ENCODE measurements at regions not wholly inside any gene's neighbourhood (a gene's known extent, or its start where the extent isn't known, plus 50 kb on each side); places are given as distances from the start of the nearest gene placed in this dataset.

DNA sequence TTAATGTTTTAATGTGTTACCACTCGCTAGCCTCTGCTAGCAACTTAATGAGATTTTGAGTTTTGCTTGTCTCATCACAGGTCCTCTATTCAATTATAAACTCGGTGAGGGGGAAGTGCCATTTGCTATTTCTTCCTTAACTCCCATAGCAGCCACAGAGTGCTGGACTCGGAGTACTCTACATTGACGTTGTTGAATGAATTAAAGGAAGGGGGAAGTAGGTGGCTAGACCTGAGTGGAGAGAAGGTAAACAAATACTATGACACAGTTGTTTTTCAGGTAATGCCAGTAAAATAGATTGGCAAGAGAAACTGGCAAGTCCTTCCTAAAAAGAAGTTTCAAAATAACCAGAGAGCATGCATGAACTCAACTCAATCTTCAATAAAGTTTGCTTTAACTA, 339.3 kb downstream of the HRH4 start:
- TF ChIP-seq, protein P1, sequence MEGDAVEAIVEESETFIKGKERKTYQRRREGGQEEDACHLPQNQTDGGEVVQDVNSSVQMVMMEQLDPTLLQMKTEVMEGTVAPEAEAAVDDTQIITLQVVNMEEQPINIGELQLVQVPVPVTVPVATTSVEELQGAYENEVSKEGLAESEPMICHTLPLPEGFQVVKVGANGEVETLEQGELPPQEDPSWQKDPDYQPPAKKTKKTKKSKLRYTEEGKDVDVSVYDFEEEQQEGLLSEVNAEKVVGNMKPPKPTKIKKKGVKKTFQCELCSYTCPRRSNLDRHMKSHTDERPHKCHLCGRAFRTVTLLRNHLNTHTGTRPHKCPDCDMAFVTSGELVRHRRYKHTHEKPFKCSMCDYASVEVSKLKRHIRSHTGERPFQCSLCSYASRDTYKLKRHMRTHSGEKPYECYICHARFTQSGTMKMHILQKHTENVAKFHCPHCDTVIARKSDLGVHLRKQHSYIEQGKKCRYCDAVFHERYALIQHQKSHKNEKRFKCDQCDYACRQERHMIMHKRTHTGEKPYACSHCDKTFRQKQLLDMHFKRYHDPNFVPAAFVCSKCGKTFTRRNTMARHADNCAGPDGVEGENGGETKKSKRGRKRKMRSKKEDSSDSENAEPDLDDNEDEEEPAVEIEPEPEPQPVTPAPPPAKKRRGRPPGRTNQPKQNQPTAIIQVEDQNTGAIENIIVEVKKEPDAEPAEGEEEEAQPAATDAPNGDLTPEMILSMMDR (IDR thresholded peaks at IDR 0.05): no peak
- no peak overlapping the region for H3K27ac ChIP-seq
- H3K36me3 ChIP-seq: no peaks in the 10 kb centered on the region
- no peaks in the 10 kb centered on the region for H3K9me3 ChIP-seq
- no peaks in the 10 kb centered on the region for H3K4me1 ChIP-seq (ENCODE audit: control insufficient read depth in 1 of 2, insufficient read depth in 1 of 2, low read depth in 1 of 2, low read length in 1 of 2)
- no peak overlapping the region for H3K4me3 ChIP-seq (ENCODE audit: low read depth in 1 of 2, low read length in 1 of 2)
- H3K27me3 ChIP-seq: no peaks in the 10 kb centered on the region

DNA sequence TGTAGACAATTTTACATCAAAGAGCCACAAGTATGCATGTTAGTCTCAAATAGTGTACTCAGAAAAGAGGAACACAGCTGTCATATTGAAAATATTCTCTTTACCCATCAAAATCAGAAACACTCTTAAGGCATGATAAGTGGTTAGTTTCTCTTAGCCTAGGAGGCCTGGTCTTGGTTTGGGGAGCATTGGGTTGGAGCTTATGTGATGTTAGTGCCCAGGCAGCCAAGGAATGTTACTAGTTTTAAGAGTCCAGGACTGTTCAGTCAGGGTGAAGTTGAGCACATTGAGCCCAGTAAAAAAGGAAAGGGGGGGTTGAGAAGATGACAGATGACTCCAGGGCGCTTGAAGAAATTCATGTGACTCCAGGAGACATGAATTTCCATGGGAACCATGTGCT, 340.6 kb downstream of the HRH4 start:
- H3K4me1 ChIP-seq (ENCODE audit: control insufficient read depth in 1 of 2, insufficient read depth in 1 of 2, low read depth in 1 of 2, low read length in 1 of 2): no peaks in the 10 kb centered on the region
- no peaks in the 10 kb centered on the region for H3K27me3 ChIP-seq
- no peaks in the 10 kb centered on the region for H3K36me3 ChIP-seq
- no peak overlapping the region for H3K27ac ChIP-seq
- TF ChIP-seq, protein P1 (IDR thresholded peaks at IDR 0.05): no peak
- no peaks in the 10 kb centered on the region for H3K9me3 ChIP-seq
- H3K4me3 ChIP-seq (ENCODE audit: low read depth in 1 of 2, low read length in 1 of 2): no peak overlapping the region

DNA sequence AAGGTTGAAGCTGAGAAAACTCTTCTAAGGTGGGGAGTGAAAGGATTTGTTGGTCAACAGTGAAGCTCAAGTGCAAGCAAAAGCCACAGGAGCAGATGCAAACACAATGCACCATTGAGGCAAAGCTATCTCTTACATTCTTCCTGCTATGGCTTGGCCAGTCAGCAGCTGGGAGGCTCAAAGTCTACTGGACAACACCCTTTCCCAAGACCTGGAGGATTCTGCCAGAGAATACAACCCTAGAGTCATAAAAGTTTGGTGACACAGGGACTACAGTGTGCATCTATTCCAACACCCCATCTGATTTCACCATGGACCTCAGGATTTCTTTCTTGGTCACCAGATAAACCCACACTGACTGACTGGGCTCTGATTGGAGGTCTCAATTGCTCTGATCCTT, 342.0 kb downstream of the HRH4 start:
- Histone ChIP-seq H3K27me3 (no peaks in the 10 kb centered on the region), H3K4me1 (ENCODE audit: control insufficient read depth in 1 of 2, insufficient read depth in 1 of 2, low read depth in 1 of 2, low read length in 1 of 2) (no peaks in the 10 kb centered on the region), H3K27ac (no peak overlapping the region), H3K4me3 (ENCODE audit: low read depth in 1 of 2, low read length in 1 of 2) (no peak overlapping the region), H3K9me3 (no peaks in the 10 kb centered on the region), H3K36me3 (no peaks in the 10 kb centered on the region)
- TF ChIP-seq, protein P1 (IDR thresholded peaks at IDR 0.05): no peak

DNA sequence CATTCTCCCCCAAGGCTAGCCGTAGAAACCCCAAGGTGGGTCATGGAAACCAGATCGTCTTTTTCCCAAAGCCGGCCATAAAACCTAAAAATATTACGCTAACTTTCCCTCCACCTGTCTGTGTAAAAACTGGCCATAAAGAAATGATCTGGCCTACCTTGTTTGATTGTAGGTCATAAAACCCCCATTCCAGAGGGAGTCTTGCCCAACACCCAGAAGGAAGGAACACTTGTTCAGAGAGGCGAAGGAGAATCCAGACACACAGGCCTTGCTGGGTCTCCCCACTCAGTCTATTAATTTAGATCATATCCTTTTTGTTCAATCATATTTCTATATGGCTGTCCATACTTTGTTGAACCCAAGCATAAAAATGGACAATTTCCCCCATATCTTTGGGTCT, 344.7 kb downstream of the HRH4 start:
- Histone ChIP-seq H3K4me1 (ENCODE audit: control insufficient read depth in 1 of 2, insufficient read depth in 1 of 2, low read depth in 1 of 2, low read length in 1 of 2) (no peaks in the 10 kb centered on the region), H3K27me3 (no peaks in the 10 kb centered on the region), H3K4me3 (ENCODE audit: low read depth in 1 of 2, low read length in 1 of 2) (no peak overlapping the region), H3K36me3 (no peaks in the 10 kb centered on the region), H3K27ac (no peak overlapping the region), H3K9me3 (no peaks in the 10 kb centered on the region)
- TF ChIP-seq, protein P1 (IDR thresholded peaks at IDR 0.05): no peak

DNA sequence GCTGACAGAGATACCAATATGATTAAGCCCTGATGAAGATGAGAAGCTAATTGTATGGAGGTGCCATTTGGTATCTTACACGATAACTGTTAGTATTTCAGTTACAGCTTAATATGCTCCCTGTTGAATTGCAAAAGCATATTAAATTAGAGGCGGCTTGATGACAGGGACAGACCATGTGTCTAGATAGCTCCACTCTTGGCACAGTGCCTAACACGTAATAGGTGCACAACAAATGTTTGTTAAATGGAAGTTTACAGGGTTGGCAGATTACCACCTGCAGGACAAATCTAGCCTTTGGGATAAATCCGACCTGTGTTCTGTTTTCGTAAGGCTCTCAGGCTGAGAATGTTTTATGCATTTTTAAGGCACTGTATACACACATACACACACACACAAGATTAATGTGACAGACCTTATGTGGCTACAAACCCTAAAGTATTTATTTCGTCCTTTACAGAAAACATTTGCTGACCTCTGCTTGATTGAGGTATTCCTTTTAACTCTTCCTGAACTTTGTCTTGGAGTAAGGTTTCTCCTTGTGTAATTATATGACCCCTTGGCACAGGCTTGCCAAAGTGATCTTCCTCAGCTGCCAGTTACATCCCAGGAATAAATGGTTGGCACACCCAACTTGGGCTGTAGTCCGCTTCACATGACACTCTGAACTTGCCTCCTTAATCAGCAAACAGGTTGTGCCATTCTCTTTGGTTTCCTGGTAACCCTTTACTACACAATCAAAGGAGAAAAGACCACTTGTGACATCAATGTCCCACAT, 348.9 kb downstream of the HRH4 start:
- no peak overlapping the region for H3K27ac ChIP-seq
- TF ChIP-seq, protein P1 (IDR thresholded peaks at IDR 0.05): no peak
- no peaks in the 10 kb centered on the region for H3K27me3 ChIP-seq
- no peak overlapping the region for H3K4me3 ChIP-seq (ENCODE audit: low read depth in 1 of 2, low read length in 1 of 2)
- H3K4me1 ChIP-seq (ENCODE audit: control insufficient read depth in 1 of 2, insufficient read depth in 1 of 2, low read depth in 1 of 2, low read length in 1 of 2): no peaks in the 10 kb centered on the region
- H3K36me3 ChIP-seq: no peaks in the 10 kb centered on the region
- H3K9me3 ChIP-seq: no peaks in the 10 kb centered on the region

Measured in neutrophil (primary cell).